IMR-90 (cell line): ENCODE measurements at regions not wholly inside any gene's neighbourhood (a gene's known extent, or its start where the extent isn't known, plus 50 kb on each side); places are given as distances from the start of the nearest gene placed in this dataset.

Experiments used
- ATAC-seq: fragments of 200-7000 bp; cut with Tn5 transposase; 2 replicates; pipeline ENCODE4 v1.9.1; 2020; ENCODE audit warnings: low read depth, mild to moderate bottlenecking, moderate library complexity
- BruUV-seq: library from RNA; stranded (reverse); fragments of 400-500 nt; replicated peaks from 2 replicates; lab custom pipeline; 2021; lab: Mats Ljungman, UMichigan
- CTCF ChIA-PET: fragments of 300-600 bp; formaldehyde crosslinking; extraction: SDS; loops from one replicate; lab custom pipeline; 2021; ENCODE audit warnings: antibody characterized with exemption; lab: Yijun Ruan, JAX
- POLR2A ChIA-PET: fragments of 300-600 bp; sonication (Branson Sonifier 250); formaldehyde crosslinking; loops from one replicate; lab custom pipeline; 2022; ENCODE audit warnings: antibody characterized with exemption; ENCODE audit not compliant: unreplicated experiment; lab: Charles Lee
- DNase-seq: peaks from one replicate; pipeline ENCODE4 v3.0.0; 2013
- H2AFZ ChIP-seq: replicated peaks from 2 replicates; pipeline ENCODE3; 2013; ENCODE audit warnings: low read length, mild to moderate bottlenecking; ENCODE audit not compliant: poor library complexity
- H2AK5ac ChIP-seq: 2 replicates; pipeline ENCODE4 v1.6.1; 2013; ENCODE audit warnings: low read depth, low read length, inconsistent platforms
- H2AK9ac ChIP-seq: replicated peaks from 2 replicates; pipeline ENCODE3; 2013; ENCODE audit warnings: mild to moderate bottlenecking, low read depth, low read length, moderate library complexity; ENCODE audit not compliant: poor library complexity
- H2BK120ac ChIP-seq: 2 replicates; pipeline ENCODE4 v1.6.1; 2013; ENCODE audit warnings: low read depth, low read length, inconsistent platforms
- H2BK15ac ChIP-seq: 3 replicates; pipeline ENCODE4 v1.6.1; 2013; ENCODE audit warnings: low read depth, low read length, inconsistent platforms
- H2BK20ac ChIP-seq: 2 replicates; pipeline ENCODE4 v1.6.1; 2013; ENCODE audit warnings: low read depth, mild to moderate bottlenecking, inconsistent platforms, low read length, moderate library complexity
- H2BK5ac ChIP-seq: 2 replicates; pipeline ENCODE4 v1.6.1; 2013; ENCODE audit warnings: mild to moderate bottlenecking, low read depth, low read length, inconsistent platforms; ENCODE audit not compliant: poor library complexity, severe bottlenecking
- H3K14ac ChIP-seq: replicated peaks from 2 replicates; pipeline ENCODE4 v1.6.1; 2013; ENCODE audit warnings: low read depth, low read length, inconsistent platforms
- H3K18ac ChIP-seq: 2 replicates; pipeline ENCODE4 v1.6.1; 2013; ENCODE audit warnings: low read depth, low read length, control low read depth
- H3K23ac ChIP-seq: 2 replicates; pipeline ENCODE4 v1.6.1; 2013; ENCODE audit warnings: low read depth, low read length, inconsistent platforms
- H3K27ac ChIP-seq: 2 replicates; pipeline ENCODE4 v1.5.1; 2013; ENCODE audit warnings: mild to moderate bottlenecking, control low read depth, low read length; ENCODE audit not compliant: insufficient read depth
- H3K27me3 ChIP-seq: 2 replicates; pipeline ENCODE4 v1.6.1; 2013; ENCODE audit warnings: low read length; ENCODE audit not compliant: control insufficient read depth, insufficient read depth
- H3K36me3 ChIP-seq: 2 replicates; pipeline ENCODE4 v1.6.1; 2013; ENCODE audit warnings: low read length, mixed read lengths; ENCODE audit not compliant: control insufficient read depth, insufficient read depth
- H3K4ac ChIP-seq: 2 replicates; pipeline ENCODE4 v1.6.1; 2013; ENCODE audit warnings: low read depth, low read length, inconsistent platforms
- H3K4me1 ChIP-seq: 2 replicates; pipeline ENCODE4 v1.6.1; 2013; ENCODE audit warnings: low read length, mixed read lengths; ENCODE audit not compliant: control insufficient read depth, insufficient read depth
- H3K4me2 ChIP-seq: 2 replicates; pipeline ENCODE4 v1.6.1; 2013; ENCODE audit warnings: low read depth, mild to moderate bottlenecking, control low read depth, low read length, moderate library complexity
- H3K4me3 ChIP-seq: 2 replicates; pipeline ENCODE4 v1.5.1; 2013; ENCODE audit warnings: low read depth, mild to moderate bottlenecking, control low read depth, low read length, moderate library complexity; ENCODE audit not compliant: insufficient read depth
- H3K56ac ChIP-seq: 2 replicates; pipeline ENCODE4 v1.6.1; 2013; ENCODE audit warnings: low read length, inconsistent platforms; ENCODE audit not compliant: insufficient read depth; ENCODE audit errors: extremely low read depth
- H3K79me1 ChIP-seq, 2 experiments: 2 replicates each; pipeline ENCODE4 v1.6.1; 2013; ENCODE audit warnings: low read length in 2 of 2, inconsistent platforms in 1 of 2, low read depth in 1 of 2
- H3K9ac ChIP-seq: 2 replicates; pipeline ENCODE4 v1.6.1; 2013; ENCODE audit warnings: low read depth, low read length, control low read depth
- H3K9me1 ChIP-seq: 2 replicates; pipeline ENCODE4 v1.6.1; 2013; ENCODE audit warnings: low read length, inconsistent platforms; ENCODE audit not compliant: insufficient read depth
- H3K9me3 ChIP-seq: 2 replicates; pipeline ENCODE4 v1.6.1; 2013; ENCODE audit warnings: low read length; ENCODE audit not compliant: control insufficient read depth, insufficient read depth
- H4K20me1 ChIP-seq: 2 replicates; pipeline ENCODE4 v1.6.1; 2013; ENCODE audit warnings: low read length, inconsistent platforms; ENCODE audit not compliant: insufficient read depth
- H4K5ac ChIP-seq: 2 replicates; pipeline ENCODE4 v1.6.1; 2013; ENCODE audit warnings: mild to moderate bottlenecking, low read depth, low read length, control low read depth
- H4K8ac ChIP-seq, 2 experiments: 2 replicates each; pipeline ENCODE4 v1.6.1; 2013; ENCODE audit warnings: low read depth in 2 of 2, low read length in 2 of 2, control low read depth in 1 of 2, inconsistent platforms in 1 of 2
- H4K91ac ChIP-seq: 2 replicates; pipeline ENCODE4 v1.6.1; 2013; ENCODE audit warnings: low read depth, low read length, inconsistent platforms; ENCODE audit not compliant: insufficient read depth
- BHLHE40 ChIP-seq: fragments of 150-350 bp; IDR thresholded peaks from 2 replicates; pipeline ENCODE4 v1.6.1; 2016; ENCODE audit warnings: mild to moderate bottlenecking, low read depth, low read length
- CEBPB ChIP-seq: IDR thresholded peaks from 2 replicates; pipeline ENCODE4 v1.6.1; 2012; ENCODE audit warnings: low read depth, low read length, improper control_type of control experiment
- CTCF ChIP-seq: conservative IDR thresholded peaks from 2 replicates; pipeline ENCODE4 v1.5.1; 2012; ENCODE audit warnings: mild to moderate bottlenecking, low read depth, low read length, improper control_type of control experiment
- ELK1 ChIP-seq: fragments of 150-350 bp; IDR thresholded peaks from 2 replicates; pipeline ENCODE4 v1.6.1; 2016; ENCODE audit warnings: low read depth, mild to moderate bottlenecking, low read length, moderate library complexity, borderline replicate concordance
- MAFK ChIP-seq: IDR thresholded peaks from 2 replicates; pipeline ENCODE4 v1.6.1; 2012; ENCODE audit warnings: low read depth, low read length, improper control_type of control experiment
- MAZ ChIP-seq: IDR thresholded peaks from 2 replicates; pipeline ENCODE4 v1.6.1; 2012; ENCODE audit warnings: low read depth, mild to moderate bottlenecking, low read length, improper control_type of control experiment, moderate library complexity, borderline replicate concordance
- MXI1 ChIP-seq: IDR thresholded peaks from 2 replicates; pipeline ENCODE4 v1.6.1; 2012; ENCODE audit warnings: low read depth, mild to moderate bottlenecking, low read length, moderate library complexity, borderline replicate concordance
- POLR2A ChIP-seq: IDR thresholded peaks from 2 replicates; pipeline ENCODE4 v1.6.1; 2012; ENCODE audit warnings: mild to moderate bottlenecking, low read depth, low read length
- RAD21 ChIP-seq: IDR thresholded peaks from 2 replicates; pipeline ENCODE4 v1.6.1; 2012; ENCODE audit warnings: low read length, improper control_type of control experiment
- RCOR1 ChIP-seq: IDR thresholded peaks from 2 replicates; pipeline ENCODE4 v1.6.1; 2012; ENCODE audit warnings: mild to moderate bottlenecking, low read length, improper control_type of control experiment; ENCODE audit not compliant: insufficient replicate concordance
- RFX5 ChIP-seq: IDR thresholded peaks from 2 replicates; pipeline ENCODE4 v1.8.0; 2012; ENCODE audit warnings: low read depth, mild to moderate bottlenecking, low read length, moderate library complexity
- SMC3 ChIP-seq: fragments of 150-350 bp; IDR thresholded peaks from 2 replicates; pipeline ENCODE4 v1.6.1; 2016; ENCODE audit warnings: low read depth, mild to moderate bottlenecking, antibody characterized with exemption, low read length, moderate library complexity
- USF2 ChIP-seq: fragments of 150-350 bp; IDR thresholded peaks from 2 replicates; pipeline ENCODE4 v1.6.1; 2017; ENCODE audit warnings: mild to moderate bottlenecking, antibody characterized with exemption, low read length, low read depth
- WGBS, 2 experiments: methylation state at CpG; one replicate each; pipeline versions ENCODE4 v1.1.5 to v1.1.7; 2013; ENCODE audit warnings: missing lambda C conversion rate in 2 of 2; ENCODE audit not compliant: insufficient read length in 1 of 2; ENCODE audit errors: extremely low coverage in 2 of 2; 5-methylcytosine and 5-hydroxymethylcytosine counted together
- dilution Hi-C: fragments of 300-500 bp; cut with HindIII; formaldehyde crosslinking; loops from one replicate; pipeline ENCODE4 v1.14.3; 2018; ENCODE audit warnings: low sequenced_read_pairs; ENCODE audit not compliant: unreplicated experiment
- in situ Hi-C: fragments of 300-500 bp; cut with MboI; formaldehyde crosslinking; loops from 3 replicates; pipeline ENCODE4 v1.14.3; 2019; ENCODE audit warnings: low sequenced_read_pairs, inconsistent platforms, mixed read lengths
- intact Hi-C: fragments of 100-400 bp; cut with micrococcal nuclease; formaldehyde crosslinking; loops from 2 replicates; pipeline ENCODE4 v1.10.0; 2022

- DNase-seq (no peak), ATAC-seq (no peak)
- Histone ChIP-seq H3K14ac (no peak overlapping the region), H2BK15ac (no peak overlapping the region), H2BK120ac (no peak overlapping the region), H2BK20ac (no peak overlapping the region), H4K5ac (no peak overlapping the region), H3K4me3 (no peak overlapping the region), H3K27me3 (no peaks in the 10 kb centered on the region), H3K4me2 (no peak overlapping the region), H4K91ac (no peak overlapping the region), H2AFZ (no peak overlapping the region), H2AK9ac (no peak overlapping the region), H3K9me3 (peaks cover 7% of the 10 kb centered on the region; the same call in 1 of the 2 replicates), H4K8ac (no peak overlapping the region), H3K9me1 (no peaks in the 10 kb centered on the region), H3K79me1 (no peaks in the 10 kb centered on the region), H3K4me1 (no peaks in the 10 kb centered on the region), H2BK5ac (no peak overlapping the region), H3K56ac (no peak overlapping the region), H3K9ac (no peak overlapping the region), H3K4ac (no peak overlapping the region), H3K27ac (no peak overlapping the region), H2AK5ac (no peak overlapping the region), H3K18ac (no peak overlapping the region), H4K20me1 (no peaks in the 10 kb centered on the region), H3K36me3 (no peaks in the 10 kb centered on the region), H3K23ac (no peak overlapping the region)
- intact Hi-C loops = no loop called here
- TF ChIP-seq MAFK = no peak
- TF ChIP-seq USF2 = no peak
- no peak for TF ChIP-seq MAZ
- no peak for TF ChIP-seq MXI1
- TF ChIP-seq SMC3 = no peak
- TF ChIP-seq RFX5 = no peak
- no peak for TF ChIP-seq CEBPB
- TF ChIP-seq ELK1 = no peak
- no peak for TF ChIP-seq RCOR1
- TF ChIP-seq RAD21 = no peak
- no peak for TF ChIP-seq CTCF
- no peak for TF ChIP-seq BHLHE40
- no peak for TF ChIP-seq POLR2A
- BruUV-seq = no TSS peak
- in situ Hi-C loops = no loop called here
- dilution Hi-C loops = no loop called here
- no CpG with 5 or more reads among the region's 1 CpG for WGBS, 2 experiments
- ChIA-PET POLR2A (no interaction called here), CTCF (interaction anchor here (0.5 kb wide), 1 partner anchor 454 kb away, joined by 5 read pairs; no protein-coding TSS in a partner anchor)
Measured at GRCh38 chr6:51266604-51267003, 447.9 kb downstream of the TFAP2B start.
